ENCODE measurements at regions not wholly inside any gene's neighbourhood (a gene's known extent, or its start where the extent isn't known, plus 50 kb on each side); places are given as distances from the start of the nearest gene placed in this dataset.

- TF ChIP-seq CTCF (IDR thresholded peaks at IDR 0.05) = no peak
- TF ChIP-seq POLR2A (IDR thresholded peaks at IDR 0.05) = no peak
Observed at GRCh38 chr1:195954848-195955247, 653.4 kb downstream of the KCNT2 start.
